NT2/D1 (cell line): ENCODE measurements at regions not wholly inside any gene's neighbourhood (a gene's known extent, or its start where the extent isn't known, plus 50 kb on each side); places are given as distances from the start of the nearest gene placed in this dataset.

Source experiments
- DNase-seq: peaks from one replicate; pipeline ENCODE4 v3.0.0-alpha.2; 2011; ENCODE audit warnings: low read depth, low spot score
- H3K27me3 ChIP-seq: 2 replicates; pipeline ENCODE4 v1.6.0; 2011; ENCODE audit warnings: mild to moderate bottlenecking; ENCODE audit not compliant: insufficient read length, insufficient read depth
- H3K36me3 ChIP-seq: 2 replicates; pipeline ENCODE4 v1.6.1; 2011; ENCODE audit warnings: mild to moderate bottlenecking, low read length, mixed read lengths; ENCODE audit not compliant: insufficient read depth, insufficient read length
- H3K4me1 ChIP-seq: 2 replicates; pipeline ENCODE4 v1.5.1; 2011; ENCODE audit not compliant: insufficient read depth, insufficient read length
- H3K4me3 ChIP-seq: 2 replicates; pipeline ENCODE4 v1.5.1; 2011; ENCODE audit warnings: low read depth; ENCODE audit not compliant: insufficient read length
- H3K9ac ChIP-seq: 2 replicates; pipeline ENCODE4 v1.6.0; 2011; ENCODE audit warnings: low read depth; ENCODE audit not compliant: insufficient read length
- H3K9me3 ChIP-seq: 2 replicates; pipeline ENCODE4 v1.5.1; 2011; ENCODE audit warnings: mild to moderate bottlenecking, low read length; ENCODE audit not compliant: insufficient read depth
- SUZ12 ChIP-seq: IDR thresholded peaks from 2 replicates; pipeline ENCODE4 v1.6.1; 2011; ENCODE audit not compliant: insufficient read length, insufficient read depth; ENCODE audit errors: extremely low read depth
- YY1 ChIP-seq: IDR thresholded peaks from 2 replicates; pipeline ENCODE4 v1.6.1; 2011; ENCODE audit not compliant: insufficient read length, insufficient read depth
- ZNF274 ChIP-seq: IDR thresholded peaks from 2 replicates; pipeline ENCODE4 v1.6.1; 2011; ENCODE audit warnings: mild to moderate bottlenecking, low read depth, low read length

GRCh38 chr5:121755266-121755665 lies 96.4 kb upstream of the FTMT start:
- no peaks in the 10 kb centered on the region for H3K9me3 ChIP-seq
- no peak overlapping the region for H3K9ac ChIP-seq
- H3K4me1 ChIP-seq, result no peaks in the 10 kb centered on the region
- TF ChIP-seq SUZ12, result no peak
- no peak for TF ChIP-seq ZNF274
- TF ChIP-seq YY1, result no peak
- no peaks in the 10 kb centered on the region for H3K27me3 ChIP-seq
- no peak overlapping the region for H3K4me3 ChIP-seq
- no peaks in the 10 kb centered on the region for H3K36me3 ChIP-seq
- DNase-seq, result no peak

- H3K9me3 ChIP-seq, result no peaks in the 10 kb centered on the region
- H3K4me1 ChIP-seq, result no peaks in the 10 kb centered on the region
- no peak overlapping the region for H3K9ac ChIP-seq
- no peak for DNase-seq
- H3K4me3 ChIP-seq, result no peak overlapping the region
- H3K27me3 ChIP-seq, result no peaks in the 10 kb centered on the region
- no peak for TF ChIP-seq ZNF274
- TF ChIP-seq SUZ12, result no peak
- no peak for TF ChIP-seq YY1
- H3K36me3 ChIP-seq, result no peaks in the 10 kb centered on the region
These were observed 93.9 kb upstream of the FTMT start for GRCh38 chr5:121757753-121758152.

- Histone ChIP-seq H3K4me3 (no peak overlapping the region), H3K27me3 (no peaks in the 10 kb centered on the region), H3K4me1 (no peaks in the 10 kb centered on the region), H3K9me3 (no peaks in the 10 kb centered on the region), H3K36me3 (no peaks in the 10 kb centered on the region), H3K9ac (no peak overlapping the region)
- TF ChIP-seq SUZ12 (no peak), YY1 (no peak), ZNF274 (no peak)
- no peak for DNase-seq
These were observed 93.1 kb upstream of the FTMT start for GRCh38 chr5:121758615-121759014.

GRCh38 chr5:121762426-121762825 lies 89.3 kb upstream of the FTMT start:
- DNase-seq, result no peak
- Histone ChIP-seq H3K9ac (no peak overlapping the region), H3K4me1 (no peaks in the 10 kb centered on the region), H3K4me3 (no peak overlapping the region), H3K36me3 (no peaks in the 10 kb centered on the region), H3K27me3 (no peaks in the 10 kb centered on the region), H3K9me3 (no peaks in the 10 kb centered on the region)
- TF ChIP-seq YY1, result no peak

GRCh38 chr5:121763665-121764064 lies 88.0 kb upstream of the FTMT start:
- no peaks in the 10 kb centered on the region for H3K36me3 ChIP-seq
- no peak overlapping the region for H3K9ac ChIP-seq
- H3K4me3 ChIP-seq, result no peak overlapping the region
- H3K9me3 ChIP-seq, result no peaks in the 10 kb centered on the region
- TF ChIP-seq ZNF274 (no peak), SUZ12 (no peak), YY1 (no peak)
- no peak for DNase-seq
- no peaks in the 10 kb centered on the region for H3K4me1 ChIP-seq
- H3K27me3 ChIP-seq, result no peaks in the 10 kb centered on the region

- TF ChIP-seq ZNF274 (no peak), YY1 (no peak)
- H3K36me3 ChIP-seq, result no peaks in the 10 kb centered on the region
- DNase-seq, result no peak
- no peaks in the 10 kb centered on the region for H3K9me3 ChIP-seq
- H3K27me3 ChIP-seq, result no peaks in the 10 kb centered on the region
- no peak overlapping the region for H3K4me3 ChIP-seq
- H3K4me1 ChIP-seq, result no peaks in the 10 kb centered on the region
- no peak overlapping the region for H3K9ac ChIP-seq
These were observed 71.3 kb upstream of the FTMT start for GRCh38 chr5:121780406-121780805.

GRCh38 chr5:121783700-121784099 lies 68.0 kb upstream of the FTMT start:
- DNase-seq, result no peak
- Histone ChIP-seq H3K36me3 (no peaks in the 10 kb centered on the region), H3K4me3 (no peak overlapping the region), H3K9me3 (no peaks in the 10 kb centered on the region), H3K4me1 (no peaks in the 10 kb centered on the region), H3K27me3 (no peaks in the 10 kb centered on the region), H3K9ac (no peak overlapping the region)
- TF ChIP-seq YY1, result no peak
- TF ChIP-seq ZNF274, result no peak
- no peak for TF ChIP-seq SUZ12

GRCh38 chr5:121793791-121794190 lies 57.9 kb upstream of the FTMT start:
- Histone ChIP-seq H3K9me3 (no peaks in the 10 kb centered on the region), H3K9ac (no peak overlapping the region), H3K27me3 (no peaks in the 10 kb centered on the region), H3K36me3 (no peaks in the 10 kb centered on the region), H3K4me3 (no peak overlapping the region), H3K4me1 (no peaks in the 10 kb centered on the region)
- no peak for DNase-seq
- no peak for TF ChIP-seq SUZ12
- no peak for TF ChIP-seq ZNF274
- no peak for TF ChIP-seq YY1
